SK-N-SH (cell line): ENCODE measurements at regions not wholly inside any gene's neighbourhood (a gene's known extent, or its start where the extent isn't known, plus 50 kb on each side); places are given as distances from the start of the nearest gene placed in this dataset.

Source experiments
- CTCF ChIA-PET: fragments of 300-600, 350-600 bp; formaldehyde crosslinking; extraction: SDS; loops from one replicate; lab custom pipeline; 2021; lab: Yijun Ruan, JAX
- POLR2A ChIA-PET: fragments of 350-600 bp; sonication (Branson Sonifier 250); formaldehyde crosslinking; extraction: SDS; loops from one replicate; lab custom pipeline; 2020; ENCODE audit warnings: antibody characterized with exemption, inconsistent platforms; lab: Yijun Ruan, JAX
- DNase-seq: peaks from one replicate; pipeline ENCODE4 v3.0.0; 2012
- H2AFZ ChIP-seq: fragments of 200-600 bp; sonication (generic); 2 replicates; pipeline ENCODE4 v1.8.1; 2016; ENCODE audit warnings: antibody characterized with exemption, mild to moderate bottlenecking, low read depth
- H3F3A ChIP-seq: fragments of 200-600 bp; sonication (generic); replicated peaks from 2 replicates; pipeline ENCODE3; 2016; ENCODE audit warnings: antibody characterized with exemption, mild to moderate bottlenecking; ENCODE audit not compliant: insufficient read depth
- H3K27ac ChIP-seq, 2 experiments: fragments of 200-500 bp in 1 of 2; fragments of 200-600 bp in 1 of 2; sonication (Bioruptor generic) in 1 of 2; sonication (generic), shearing (Covaris generic) in 1 of 2; 2 replicates each; pipeline versions ENCODE4 v1.5.1 to v1.6.1; 2014 to 2016; ENCODE audit warnings: low read depth in 2 of 2, inconsistent platforms in 1 of 2, low read length in 1 of 2, mild to moderate bottlenecking in 1 of 2, mixed read lengths in 1 of 2
- H3K27me3 ChIP-seq: fragments of 200-600 bp; sonication (generic), shearing (Covaris generic); 2 replicates; pipeline ENCODE4 v1.6.1; 2016; ENCODE audit warnings: mixed run types; ENCODE audit not compliant: insufficient read depth
- H3K36me3 ChIP-seq, 2 experiments: fragments of 200-500 bp in 1 of 2; fragments of 200-600 bp in 1 of 2; sonication (Bioruptor generic) in 1 of 2; sonication (generic) in 1 of 2; replicated peaks in 1 of 2; 2 replicates each; pipeline versions ENCODE3 to v1.5.1; 2014 to 2016; ENCODE audit warnings: low read length in 1 of 2, mild to moderate bottlenecking in 1 of 2; ENCODE audit not compliant: insufficient read depth in 2 of 2, control insufficient read depth in 1 of 2
- H3K4me1 ChIP-seq, 2 experiments: fragments of 200-500 bp in 1 of 2; fragments of 200-600 bp in 1 of 2; sonication (Bioruptor generic) in 1 of 2; sonication (generic), shearing (Covaris generic) in 1 of 2; 2 replicates each; pipeline versions ENCODE4 v1.5.1 to v1.6.1; 2014 to 2016; ENCODE audit warnings: low read depth in 1 of 2, low read length in 1 of 2, mixed run types in 1 of 2; ENCODE audit not compliant: insufficient read depth in 2 of 2, control insufficient read depth in 1 of 2
- H3K4me2 ChIP-seq: fragments of 200-600 bp; sonication (generic), shearing (Covaris generic); 2 replicates; pipeline ENCODE4 v1.6.1; 2017; ENCODE audit warnings: mixed run types
- H3K4me3 ChIP-seq, 2 experiments: fragments of 200-500 bp in 1 of 2; fragments of 200-600 bp in 1 of 2; sonication (Bioruptor generic) in 1 of 2; sonication (generic), shearing (Covaris generic) in 1 of 2; 2 replicates each; pipeline versions ENCODE4 v1.5.1 to v1.8.1; 2014 to 2016; ENCODE audit warnings: low read depth in 2 of 2, inconsistent platforms in 1 of 2, low read length in 1 of 2, mild to moderate bottlenecking in 1 of 2, mixed read lengths in 1 of 2, moderate library complexity in 1 of 2
- H3K79me2 ChIP-seq: fragments of 200-600 bp; sonication (generic); 2 replicates; pipeline ENCODE4 v1.8.1; 2017; ENCODE audit warnings: mild to moderate bottlenecking; ENCODE audit not compliant: insufficient read depth
- H3K9ac ChIP-seq: fragments of 200-600 bp; sonication (generic); 2 replicates; pipeline ENCODE4 v1.6.1; 2017; ENCODE audit warnings: mixed run types
- H3K9me2 ChIP-seq: fragments of 200-600 bp; sonication (generic); 2 replicates; pipeline ENCODE4 v1.6.1; 2017; ENCODE audit warnings: mixed run types
- H3K9me3 ChIP-seq: fragments of 200-600 bp; sonication (generic); 2 replicates; pipeline ENCODE4 v1.6.1; 2017; ENCODE audit warnings: mixed run types, mild to moderate bottlenecking, moderate library complexity
- H4K20me1 ChIP-seq: fragments of 200-600 bp; sonication (generic); 2 replicates; pipeline ENCODE4 v1.6.1; 2017; ENCODE audit warnings: mild to moderate bottlenecking, mixed run types; ENCODE audit not compliant: insufficient read depth
- ELF1 ChIP-seq: IDR thresholded peaks from 2 replicates; pipeline ENCODE4 v1.4.0; 2012
- EP300 ChIP-seq, 2 experiments: IDR thresholded peaks; 2 replicates each; pipeline versions ENCODE4 v1.4.0 to v1.6.1; 2012; ENCODE audit warnings: borderline replicate concordance in 1 of 2, low read depth in 1 of 2, low read length in 1 of 2
- EZH2phosphoT487 ChIP-seq: fragments of 200-600 bp; sonication (generic); IDR thresholded peaks from 2 replicates; pipeline ENCODE4 v1.6.1; 2017; ENCODE audit warnings: low read depth, mixed run types, mild to moderate bottlenecking, antibody characterized with exemption, moderate library complexity, borderline replicate concordance
- FOSL2 ChIP-seq: IDR thresholded peaks from 2 replicates; pipeline ENCODE4 v1.4.0; 2012; ENCODE audit warnings: low read depth, mild to moderate bottlenecking, moderate library complexity, borderline replicate concordance
- FOXM1 ChIP-seq: IDR thresholded peaks from 2 replicates; pipeline ENCODE4 v1.4.0; 2012; ENCODE audit warnings: low read depth, mild to moderate bottlenecking
- JUND ChIP-seq: IDR thresholded peaks from 2 replicates; pipeline ENCODE4 v1.4.0; 2012
- MEF2A ChIP-seq: IDR thresholded peaks from 2 replicates; pipeline ENCODE4 v1.4.0; 2012; ENCODE audit warnings: low read depth, borderline replicate concordance
- MXI1 ChIP-seq: IDR thresholded peaks from 2 replicates; pipeline ENCODE4 v1.6.1; 2012; ENCODE audit warnings: mild to moderate bottlenecking, low read depth, low read length, improper control_type of control experiment
- NRF1 ChIP-seq: IDR thresholded peaks from 2 replicates; pipeline ENCODE4 v1.6.1; 2012; ENCODE audit warnings: low read depth, mild to moderate bottlenecking, low read length
- RXRA ChIP-seq: IDR thresholded peaks from 2 replicates; pipeline ENCODE4 v1.4.0; 2012; ENCODE audit warnings: low read depth, mild to moderate bottlenecking, borderline replicate concordance
- SMC3 ChIP-seq: IDR thresholded peaks from 2 replicates; pipeline ENCODE4 v1.6.1; 2012; ENCODE audit warnings: low read depth, low read length, improper control_type of control experiment
- TAF1 ChIP-seq: IDR thresholded peaks from 2 replicates; pipeline ENCODE4 v1.6.1; 2012; ENCODE audit warnings: low read depth, mild to moderate bottlenecking, low read length, moderate library complexity, borderline replicate concordance
- TCF12 ChIP-seq: IDR thresholded peaks from 2 replicates; pipeline ENCODE4 v1.4.0; 2012
- TEAD4 ChIP-seq: IDR thresholded peaks from 2 replicates; pipeline ENCODE4 v1.4.0; 2012; ENCODE audit warnings: mild to moderate bottlenecking, borderline replicate concordance; ENCODE audit not compliant: insufficient read depth
- YY1 ChIP-seq: IDR thresholded peaks from 2 replicates; pipeline ENCODE4 v1.4.0; 2012; ENCODE audit warnings: low read depth, mild to moderate bottlenecking
- WGBS: methylation state at CpG from one replicate; pipeline ENCODE4 v1.1.6; 2017; ENCODE audit warnings: low lambda C conversion rate; 5-methylcytosine and 5-hydroxymethylcytosine counted together
- TF ChIP-seq, protein P1 (sequence below): fragments of 150-350 bp; IDR thresholded peaks from 2 replicates; pipeline ENCODE4 v1.6.1; 2016; ENCODE audit warnings: mild to moderate bottlenecking, low read depth, low read length
- TF ChIP-seq, protein P2 (sequence below): IDR thresholded peaks from 2 replicates; pipeline ENCODE4; 2012
- TF ChIP-seq, protein P3 (sequence below): IDR thresholded peaks from 2 replicates; pipeline ENCODE4 v1.4.0; 2012; ENCODE audit warnings: low read depth
- TF ChIP-seq, protein P4 (sequence below): fragments of 200-600 bp; sonication (generic); IDR thresholded peaks from 2 replicates; pipeline ENCODE4 v1.6.1; 2017; ENCODE audit warnings: antibody characterized with exemption, mild to moderate bottlenecking, moderate library complexity
- TF ChIP-seq, protein P5 (sequence below): IDR thresholded peaks from 2 replicates; pipeline ENCODE4 v1.4.0; 2012; ENCODE audit warnings: low read depth, borderline replicate concordance

DNA sequence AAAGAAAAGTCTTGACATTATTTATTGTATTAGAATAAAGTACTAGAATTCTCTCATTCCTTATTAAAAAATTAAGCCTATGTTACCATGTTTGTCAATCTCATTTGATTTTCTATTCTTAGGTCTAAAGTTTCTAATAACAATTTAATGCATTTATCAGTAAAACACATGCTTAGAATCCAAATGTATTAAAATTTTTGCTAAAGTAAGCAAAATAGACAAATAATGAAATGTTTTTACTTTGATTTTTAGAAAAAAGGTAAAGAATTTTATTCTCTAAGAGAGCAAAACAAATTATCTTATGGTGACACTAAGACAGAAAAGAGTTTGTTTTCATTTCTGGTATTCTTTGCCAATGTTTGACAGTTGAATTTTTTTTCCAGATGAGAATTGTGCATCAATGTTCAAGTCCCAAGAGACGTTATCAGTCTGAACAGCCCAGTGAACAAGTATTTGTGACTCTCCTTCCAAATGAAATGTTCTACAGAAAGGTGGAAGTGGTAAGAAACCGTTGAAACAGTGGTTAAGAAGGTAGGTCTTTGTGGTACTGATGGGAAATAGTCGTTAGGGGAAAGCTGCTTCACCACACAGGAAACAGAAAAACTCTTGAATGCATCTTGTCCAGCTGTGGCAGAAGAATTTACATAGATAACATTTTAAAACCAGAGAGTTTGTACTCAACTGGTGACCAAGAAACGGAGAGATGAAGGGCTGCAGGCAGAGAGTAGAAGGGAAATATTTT is 402.5 kb downstream of the PTPRC start:
- DNase-seq = no peak
- Histone ChIP-seq H3K9me3 (no peaks in the 10 kb centered on the region), H3K27ac (no peak overlapping the region), H3K4me3 (no peak overlapping the region), H3F3A (no peaks in the 10 kb centered on the region), H2AFZ (peak overlapping the region; percentile 12; the same call in 1 of the 2 replicates), H3K27me3 (no peaks in the 10 kb centered on the region), H3K4me1 (peaks cover 0 to 4% of the 10 kb centered on the region in 2 experiments; a peak in 2 of 4 replicates), H3K9ac (no peak overlapping the region), H3K4me2 (no peak overlapping the region), H3K9me2 (no peaks in the 10 kb centered on the region), H3K36me3 (no peaks in the 10 kb centered on the region), H4K20me1 (no peaks in the 10 kb centered on the region), H3K79me2 (no peaks in the 10 kb centered on the region)
- ChIA-PET CTCF (no interaction called here), POLR2A (no interaction called here)
- WGBS = 38% methylated on average over 4 of the region's 4 CpGs
- TF ChIP-seq EP300 (IDR thresholded peaks at IDR 0.05; ENCODE audit: borderline replicate concordance in 1 of 2, low read depth in 1 of 2, low read length in 1 of 2) (no peak), NRF1 (no peak), FOSL2 (no peak), RXRA (no peak), EZH2phosphoT487 (no peak), FOXM1 (no peak), SMC3 (no peak), TEAD4 (no peak), TAF1 (no peak)
- TF ChIP-seq, protein P1, sequence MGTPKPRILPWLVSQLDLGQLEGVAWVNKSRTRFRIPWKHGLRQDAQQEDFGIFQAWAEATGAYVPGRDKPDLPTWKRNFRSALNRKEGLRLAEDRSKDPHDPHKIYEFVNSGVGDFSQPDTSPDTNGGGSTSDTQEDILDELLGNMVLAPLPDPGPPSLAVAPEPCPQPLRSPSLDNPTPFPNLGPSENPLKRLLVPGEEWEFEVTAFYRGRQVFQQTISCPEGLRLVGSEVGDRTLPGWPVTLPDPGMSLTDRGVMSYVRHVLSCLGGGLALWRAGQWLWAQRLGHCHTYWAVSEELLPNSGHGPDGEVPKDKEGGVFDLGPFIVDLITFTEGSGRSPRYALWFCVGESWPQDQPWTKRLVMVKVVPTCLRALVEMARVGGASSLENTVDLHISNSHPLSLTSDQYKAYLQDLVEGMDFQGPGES = no peak
- TF ChIP-seq, protein P2, sequence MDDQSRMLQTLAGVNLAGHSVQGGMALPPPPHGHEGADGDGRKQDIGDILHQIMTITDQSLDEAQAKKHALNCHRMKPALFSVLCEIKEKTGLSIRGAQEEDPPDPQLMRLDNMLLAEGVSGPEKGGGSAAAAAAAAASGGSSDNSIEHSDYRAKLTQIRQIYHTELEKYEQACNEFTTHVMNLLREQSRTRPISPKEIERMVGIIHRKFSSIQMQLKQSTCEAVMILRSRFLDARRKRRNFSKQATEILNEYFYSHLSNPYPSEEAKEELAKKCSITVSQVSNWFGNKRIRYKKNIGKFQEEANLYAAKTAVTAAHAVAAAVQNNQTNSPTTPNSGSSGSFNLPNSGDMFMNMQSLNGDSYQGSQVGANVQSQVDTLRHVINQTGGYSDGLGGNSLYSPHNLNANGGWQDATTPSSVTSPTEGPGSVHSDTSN = no peak

DNA sequence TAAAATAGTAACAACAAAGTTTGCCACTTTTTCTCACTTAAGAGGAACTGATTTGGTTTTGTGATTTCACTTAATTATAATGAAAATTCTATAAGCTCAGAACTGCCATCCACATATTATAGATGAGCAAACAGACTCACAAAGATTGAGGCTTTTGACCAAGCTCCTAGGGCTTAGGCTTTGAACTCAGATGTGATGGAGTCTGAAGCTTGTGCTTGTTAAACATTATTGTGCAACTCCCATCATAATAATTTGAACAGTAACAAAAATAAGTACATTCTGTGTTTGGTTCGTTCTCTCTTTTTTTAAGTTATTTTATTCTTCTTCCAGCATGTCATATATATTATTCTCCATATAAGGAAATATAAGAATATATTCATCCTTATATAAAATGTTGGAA is 403.4 kb downstream of the PTPRC start:
- no peak overlapping the region for H3K4me3 ChIP-seq
- H3K4me2 ChIP-seq = no peak overlapping the region
- H3F3A ChIP-seq = no peaks in the 10 kb centered on the region
- H4K20me1 ChIP-seq = no peaks in the 10 kb centered on the region
- no peaks in the 10 kb centered on the region for H3K9me3 ChIP-seq
- no peaks in the 10 kb centered on the region for H3K79me2 ChIP-seq
- ChIA-PET CTCF (no interaction called here), POLR2A (no interaction called here)
- H3K27ac ChIP-seq = no peak overlapping the region
- no peaks in the 10 kb centered on the region for H3K27me3 ChIP-seq
- no peak overlapping the region for H2AFZ ChIP-seq
- no peaks in the 10 kb centered on the region for H3K9me2 ChIP-seq
- H3K4me1 ChIP-seq = peaks cover 0 to 4% of the 10 kb centered on the region in 2 experiments; a peak in 2 of 4 replicates
- 72% methylated on average over 1 of the region's 1 CpG for WGBS
- TF ChIP-seq MEF2A = no peak
- TF ChIP-seq, protein P3, sequence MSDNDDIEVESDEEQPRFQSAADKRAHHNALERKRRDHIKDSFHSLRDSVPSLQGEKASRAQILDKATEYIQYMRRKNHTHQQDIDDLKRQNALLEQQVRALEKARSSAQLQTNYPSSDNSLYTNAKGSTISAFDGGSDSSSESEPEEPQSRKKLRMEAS = no peak
- TF ChIP-seq ELF1 = no peak
- no peak for TF ChIP-seq TEAD4
- TF ChIP-seq, protein P4, sequence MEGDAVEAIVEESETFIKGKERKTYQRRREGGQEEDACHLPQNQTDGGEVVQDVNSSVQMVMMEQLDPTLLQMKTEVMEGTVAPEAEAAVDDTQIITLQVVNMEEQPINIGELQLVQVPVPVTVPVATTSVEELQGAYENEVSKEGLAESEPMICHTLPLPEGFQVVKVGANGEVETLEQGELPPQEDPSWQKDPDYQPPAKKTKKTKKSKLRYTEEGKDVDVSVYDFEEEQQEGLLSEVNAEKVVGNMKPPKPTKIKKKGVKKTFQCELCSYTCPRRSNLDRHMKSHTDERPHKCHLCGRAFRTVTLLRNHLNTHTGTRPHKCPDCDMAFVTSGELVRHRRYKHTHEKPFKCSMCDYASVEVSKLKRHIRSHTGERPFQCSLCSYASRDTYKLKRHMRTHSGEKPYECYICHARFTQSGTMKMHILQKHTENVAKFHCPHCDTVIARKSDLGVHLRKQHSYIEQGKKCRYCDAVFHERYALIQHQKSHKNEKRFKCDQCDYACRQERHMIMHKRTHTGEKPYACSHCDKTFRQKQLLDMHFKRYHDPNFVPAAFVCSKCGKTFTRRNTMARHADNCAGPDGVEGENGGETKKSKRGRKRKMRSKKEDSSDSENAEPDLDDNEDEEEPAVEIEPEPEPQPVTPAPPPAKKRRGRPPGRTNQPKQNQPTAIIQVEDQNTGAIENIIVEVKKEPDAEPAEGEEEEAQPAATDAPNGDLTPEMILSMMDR = no peak
- TF ChIP-seq SMC3 = no peak
- TF ChIP-seq YY1 = no peak
- TF ChIP-seq RXRA = no peak
- TF ChIP-seq JUND = no peak
- TF ChIP-seq TCF12 = no peak
- no peak for TF ChIP-seq MXI1
- no peak for TF ChIP-seq EZH2phosphoT487
- TF ChIP-seq, protein P2 = no peak
- TF ChIP-seq, protein P5, sequence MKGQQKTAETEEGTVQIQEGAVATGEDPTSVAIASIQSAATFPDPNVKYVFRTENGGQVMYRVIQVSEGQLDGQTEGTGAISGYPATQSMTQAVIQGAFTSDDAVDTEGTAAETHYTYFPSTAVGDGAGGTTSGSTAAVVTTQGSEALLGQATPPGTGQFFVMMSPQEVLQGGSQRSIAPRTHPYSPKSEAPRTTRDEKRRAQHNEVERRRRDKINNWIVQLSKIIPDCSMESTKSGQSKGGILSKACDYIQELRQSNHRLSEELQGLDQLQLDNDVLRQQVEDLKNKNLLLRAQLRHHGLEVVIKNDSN = no peak
- TF ChIP-seq EP300 (IDR thresholded peaks at IDR 0.05; ENCODE audit: borderline replicate concordance in 1 of 2, low read depth in 1 of 2, low read length in 1 of 2) = no peak
- no peak overlapping the region for H3K9ac ChIP-seq
- no peak for DNase-seq
- no peaks in the 10 kb centered on the region for H3K36me3 ChIP-seq
